H1 (cell line): ENCODE measurements at regions not wholly inside any gene's neighbourhood (a gene's known extent, or its start where the extent isn't known, plus 50 kb on each side); places are given as distances from the start of the nearest gene placed in this dataset.

ENCODE experiments used
- CBX5 ChIP-seq: fragments of 300-800, 300-1000 bp; sonication (generic); IDR thresholded peaks from 2 replicates; pipeline ENCODE4 v1.7.1; 2016; ENCODE audit warnings: antibody characterized with exemption, low read length, low read depth
- CHD2 ChIP-seq: IDR thresholded peaks from 2 replicates; pipeline ENCODE4 v1.6.1; 2012; ENCODE audit warnings: low read length, improper control_type of control experiment
- CTCF ChIP-seq, 3 experiments: IDR thresholded peaks; 1 replicate in 2 of 3; 2 replicates in 1 of 3; pipeline versions ENCODE4 v1.5.1 to v1.6.1; 2011; ENCODE audit warnings: low read length in 3 of 3, mild to moderate bottlenecking in 3 of 3, inconsistent platforms in 2 of 3, low read depth in 1 of 3, moderate library complexity in 1 of 3; ENCODE audit not compliant: insufficient read depth in 1 of 3; ENCODE audit errors: control extremely low read depth in 1 of 3
- EGR1 ChIP-seq: IDR thresholded peaks from 2 replicates; pipeline ENCODE4 v1.6.1; 2011; ENCODE audit warnings: low read depth, low read length, borderline replicate concordance
- EZH2 ChIP-seq: fragments of 200-600 bp; sonication (generic); IDR thresholded peaks from 2 replicates; pipeline ENCODE4 v1.7.1; 2012; ENCODE audit warnings: low read depth, mild to moderate bottlenecking, moderate library complexity, low read length, inconsistent platforms; ENCODE audit not compliant: severe bottlenecking
- GTF2F1 ChIP-seq: IDR thresholded peaks from 2 replicates; pipeline ENCODE4 v1.6.1; 2012; ENCODE audit warnings: low read depth, low read length, improper control_type of control experiment, borderline replicate concordance
- POLR2A ChIP-seq, 2 experiments: IDR thresholded peaks; 1 replicate in 1 of 2; 2 replicates in 1 of 2; pipeline ENCODE4 v1.6.1; 2011; ENCODE audit warnings: low read depth in 2 of 2, low read length in 2 of 2, mild to moderate bottlenecking in 2 of 2; ENCODE audit errors: control extremely low read depth in 1 of 2
- POLR2AphosphoS5 ChIP-seq: IDR thresholded peaks from 2 replicates; pipeline ENCODE4 v1.6.1; 2011; ENCODE audit warnings: low read depth, low read length
- RAD21 ChIP-seq, 2 experiments: IDR thresholded peaks in 1 of 2; conservative IDR thresholded peaks in 1 of 2; 2 replicates each; pipeline ENCODE4 v1.6.1; 2011; ENCODE audit warnings: low read depth in 2 of 2, low read length in 2 of 2, improper control_type of control experiment in 1 of 2, inconsistent platforms in 1 of 2, mild to moderate bottlenecking in 1 of 2, moderate library complexity in 1 of 2
- RNF2 ChIP-seq: fragments of 200-900, 300-1000 bp; sonication (generic); IDR thresholded peaks from 2 replicates; pipeline ENCODE4 v1.7.1; 2016; ENCODE audit warnings: borderline replicate concordance, low read depth, mild to moderate bottlenecking, antibody characterized with exemption, low read length; ENCODE audit not compliant: poor library complexity, severe bottlenecking; ENCODE audit errors: missing control alignments
- TBP ChIP-seq: IDR thresholded peaks from 2 replicates; pipeline ENCODE4 v1.6.1; 2011; ENCODE audit warnings: low read depth, low read length, improper control_type of control experiment
- TF ChIP-seq, protein P1 (sequence below): IDR thresholded peaks from 2 replicates; pipeline ENCODE4 v1.6.1; 2011; ENCODE audit warnings: low read depth, mild to moderate bottlenecking, low read length; ENCODE audit not compliant: insufficient read depth
- TF ChIP-seq, protein P2 (sequence below): IDR thresholded peaks from 2 replicates; pipeline ENCODE4 v1.6.1; 2012; ENCODE audit warnings: inconsistent platforms

DNA sequence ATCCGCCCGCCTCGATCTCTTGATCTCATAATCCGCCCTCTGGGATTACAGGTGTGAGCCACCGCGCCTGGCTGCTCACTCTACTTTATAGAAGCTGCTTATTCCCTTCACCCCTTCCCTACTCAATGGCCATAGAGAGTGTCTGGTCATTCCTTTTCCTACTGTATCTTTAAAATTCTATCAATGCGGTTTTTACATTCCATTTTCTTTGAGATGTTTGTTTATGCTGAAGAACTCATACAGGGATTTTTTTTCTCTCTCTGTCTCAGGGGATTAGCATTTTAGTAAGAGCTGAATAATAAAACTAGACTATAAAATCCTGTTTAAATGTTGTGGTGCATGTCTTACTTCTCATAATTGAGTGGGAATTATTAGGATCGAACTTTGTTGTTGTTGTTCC is 218.6 kb upstream of the FOXN3 start:
- no peak for TF ChIP-seq CTCF (IDR thresholded peaks at IDR 0.05; ENCODE audit: control extremely low read depth in 1 of 3, insufficient read depth in 1 of 3, low read depth in 1 of 3, low read length in 3 of 3)
- TF ChIP-seq, protein P1, sequence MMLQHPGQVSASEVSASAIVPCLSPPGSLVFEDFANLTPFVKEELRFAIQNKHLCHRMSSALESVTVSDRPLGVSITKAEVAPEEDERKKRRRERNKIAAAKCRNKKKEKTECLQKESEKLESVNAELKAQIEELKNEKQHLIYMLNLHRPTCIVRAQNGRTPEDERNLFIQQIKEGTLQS, result no peak
- no peak for TF ChIP-seq POLR2AphosphoS5
- no peak for TF ChIP-seq POLR2A (IDR thresholded peaks at IDR 0.05; ENCODE audit: control extremely low read depth in 1 of 2, low read depth in 2 of 2, low read length in 2 of 2)
- no peak for TF ChIP-seq EZH2
- TF ChIP-seq CHD2, result no peak
- no peak for TF ChIP-seq GTF2F1
- TF ChIP-seq CBX5, result no peak
- no peak for TF ChIP-seq EGR1
- TF ChIP-seq, protein P2, sequence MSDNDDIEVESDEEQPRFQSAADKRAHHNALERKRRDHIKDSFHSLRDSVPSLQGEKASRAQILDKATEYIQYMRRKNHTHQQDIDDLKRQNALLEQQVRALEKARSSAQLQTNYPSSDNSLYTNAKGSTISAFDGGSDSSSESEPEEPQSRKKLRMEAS, result no peak
- no peak for TF ChIP-seq RAD21 (IDR thresholded peaks at IDR 0.05 in 1 of 2, conservative IDR thresholded peaks at IDR 0.05 in 1 of 2; ENCODE audit: low read depth in 2 of 2, low read length in 2 of 2)
- TF ChIP-seq RNF2, result no peak
- TF ChIP-seq TBP, result no peak
